Transverse colon (tissue), 3 donors: ENCODE measurements at regions not wholly inside any gene's neighbourhood (a gene's known extent, or its start where the extent isn't known, plus 50 kb on each side); places are given as distances from the start of the nearest gene placed in this dataset.

Experiments
- CTCF ChIP-seq, 5 experiments: fragments of 200-600 bp in 3 of 5; fragments of 450-650 bp in 2 of 5; sonication (generic) in 3 of 5; IDR thresholded peaks; 1 replicate in 2 of 5; 2 replicates in 3 of 5; pipeline ENCODE4 v1.5.1; 2016 to 2017; ENCODE audit warnings: antibody characterized with exemption in 5 of 5, inconsistent platforms in 3 of 5, mild to moderate bottlenecking in 2 of 5, moderate library complexity in 1 of 5
- EP300 ChIP-seq: sonication (generic); formaldehyde crosslinking; IDR thresholded peaks from one replicate; pipeline ENCODE4 v1.6.1; 2017; ENCODE audit warnings: antibody characterized with exemption, low read depth
- POLR2A ChIP-seq: fragments of 450-650 bp; IDR thresholded peaks from one replicate; pipeline ENCODE4 v1.6.1; 2016; ENCODE audit warnings: antibody characterized with exemption, mild to moderate bottlenecking, moderate library complexity

DNA sequence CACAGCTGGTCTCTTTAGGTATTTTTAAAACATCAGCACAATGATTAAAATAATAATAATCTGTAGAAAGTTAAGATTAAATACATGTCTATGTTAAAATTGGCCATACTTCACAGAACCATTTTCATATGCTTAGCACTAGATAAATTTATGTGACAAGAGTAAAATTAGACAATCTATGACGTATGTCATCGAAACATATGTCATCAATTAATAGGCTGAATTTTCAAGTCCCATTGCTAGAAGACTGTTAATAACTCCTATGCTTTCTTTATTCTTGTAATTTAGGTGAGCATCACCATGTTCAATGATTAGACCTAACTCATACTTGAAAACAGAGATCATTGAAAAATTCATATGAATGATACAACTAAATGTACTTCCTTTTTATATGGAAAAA is 593.3 kb upstream of the KCNMB2 start:
- TF ChIP-seq CTCF (IDR thresholded peaks at IDR 0.05) = no peak
- no peak for TF ChIP-seq POLR2A
- TF ChIP-seq EP300 = no peak
